Endothelial cell of umbilical vein (primary cell): ENCODE measurements at regions not wholly inside any gene's neighbourhood (a gene's known extent, or its start where the extent isn't known, plus 50 kb on each side); places are given as distances from the start of the nearest gene placed in this dataset.

Source experiments
- BruUV-seq: library from RNA; stranded (reverse); fragments of 400-500 nt; replicated peaks from 2 replicates; lab custom pipeline; 2021; lab: Mats Ljungman, UMichigan
- CTCF ChIA-PET: fragments of 300-600, 350-600 bp; sonication (Branson Sonifier 250); formaldehyde crosslinking; loops from one replicate; lab custom pipeline; 2021; ENCODE audit warnings: antibody characterized with exemption, inconsistent platforms; lab: Charles Lee
- POLR2A ChIA-PET: fragments of 300-600, 350-600 bp; sonication (Branson Sonifier 250); formaldehyde crosslinking; loops from one replicate; lab custom pipeline; 2021; ENCODE audit warnings: antibody characterized with exemption, inconsistent platforms; lab: Charles Lee
- DNase-seq: peaks from one replicate; pipeline ENCODE4 v3.0.0-alpha.2; 2011; ENCODE audit warnings: low read depth, low spot score
- FAIRE-seq: peaks from 2 replicates; lab custom pipeline; 2011; peaks lifted over from hg19 to GRCh38; lab: Jason Lieb, UNC
- H2AFZ ChIP-seq: 2 replicates; pipeline ENCODE4 v1.6.0; 2012; ENCODE audit warnings: low read depth, low read length, control low read depth, inconsistent platforms
- H3K27ac ChIP-seq: 2 replicates; pipeline ENCODE4 v1.5.1; 2011; ENCODE audit warnings: low read depth, mild to moderate bottlenecking, control low read depth, low read length, moderate library complexity; ENCODE audit not compliant: insufficient read depth
- H3K27me3 ChIP-seq, 2 experiments: 2 replicates each; pipeline versions ENCODE4 v1.6.0 to v1.6.1; 2011; ENCODE audit warnings: low read length in 2 of 2, mixed read lengths in 1 of 2; ENCODE audit not compliant: control insufficient read depth in 2 of 2, insufficient read depth in 2 of 2
- H3K36me3 ChIP-seq, 2 experiments: 2 replicates in 1 of 2; 3 replicates in 1 of 2; pipeline ENCODE4 v1.5.1; 2011; ENCODE audit warnings: low read length in 2 of 2, mild to moderate bottlenecking in 1 of 2, moderate library complexity in 1 of 2; ENCODE audit not compliant: control insufficient read depth in 2 of 2, insufficient read depth in 2 of 2; ENCODE audit errors: extremely low read depth in 1 of 2
- H3K4me1 ChIP-seq: 3 replicates; pipeline ENCODE4 v1.5.1; 2011; ENCODE audit warnings: mild to moderate bottlenecking, low read length; ENCODE audit not compliant: control insufficient read depth, insufficient read depth; ENCODE audit errors: extremely low read depth
- H3K4me2 ChIP-seq: 2 replicates; pipeline ENCODE4 v1.6.1; 2011; ENCODE audit warnings: low read length, control low read depth, mixed read lengths; ENCODE audit not compliant: insufficient read depth
- H3K4me3 ChIP-seq, 3 experiments: fragments of 200-600 bp in 1 of 3; sonication (generic), shearing (Covaris generic) in 1 of 3; replicated peaks in 1 of 3; 2 replicates each; pipeline ENCODE4 v1.5.1; 2011 to 2016; ENCODE audit warnings: control low read depth in 3 of 3, low read length in 3 of 3, mild to moderate bottlenecking in 2 of 3, inconsistent platforms in 1 of 3, low read depth in 1 of 3, moderate library complexity in 1 of 3; ENCODE audit not compliant: insufficient read depth in 1 of 3
- H3K79me2 ChIP-seq: 2 replicates; pipeline ENCODE4 v1.6.0; 2012; ENCODE audit warnings: low read length, inconsistent platforms; ENCODE audit not compliant: control insufficient read depth, insufficient read depth
- H3K9ac ChIP-seq: replicated peaks from 2 replicates; pipeline ENCODE3; 2011; ENCODE audit warnings: low read length, control low read depth; ENCODE audit not compliant: insufficient read depth; ENCODE audit errors: extremely low read depth
- H3K9me1 ChIP-seq: replicated peaks from 3 replicates; pipeline ENCODE4 v1.6.0; 2011; ENCODE audit warnings: mild to moderate bottlenecking, low read length; ENCODE audit not compliant: control insufficient read depth, insufficient read depth; ENCODE audit errors: extremely low read depth
- H3K9me3 ChIP-seq: replicated peaks from 2 replicates; pipeline ENCODE4 v1.5.1; 2012; ENCODE audit warnings: low read length, inconsistent platforms; ENCODE audit not compliant: control insufficient read depth, insufficient read depth
- H4K20me1 ChIP-seq: replicated peaks from 2 replicates; pipeline ENCODE3; 2011; ENCODE audit warnings: mild to moderate bottlenecking, low read length; ENCODE audit not compliant: control insufficient read depth, insufficient read depth; ENCODE audit errors: extremely low read depth
- CTCF ChIP-seq, 2 donors: IDR thresholded peaks; 1 replicate in 1 of 2; 2 replicates in 1 of 2; pipeline ENCODE4 v1.5.1; 2011; ENCODE audit warnings: low read length in 2 of 2, mild to moderate bottlenecking in 2 of 2, moderate library complexity in 2 of 2, control low read depth in 1 of 2, inconsistent platforms in 1 of 2, low read depth in 1 of 2; ENCODE audit not compliant: insufficient read depth in 1 of 2; ENCODE audit errors: extremely low read depth in 1 of 2
- EZH2 ChIP-seq: IDR thresholded peaks from 2 replicates; pipeline ENCODE4 v1.6.1; 2012; ENCODE audit warnings: borderline replicate concordance, low read depth, mild to moderate bottlenecking, moderate library complexity, low read length, inconsistent platforms; ENCODE audit not compliant: severe bottlenecking
- FOS ChIP-seq: IDR thresholded peaks from 2 replicates; pipeline ENCODE4 v1.6.1; 2011; ENCODE audit warnings: mild to moderate bottlenecking, low read length, moderate library complexity, borderline replicate concordance; ENCODE audit not compliant: insufficient read depth
- GATA2 ChIP-seq: IDR thresholded peaks from 2 replicates; pipeline ENCODE4 v1.7.0; 2011; ENCODE audit warnings: low read depth, mild to moderate bottlenecking, moderate library complexity, mixed read lengths, low read length; ENCODE audit not compliant: insufficient read length, insufficient read depth
- JUN ChIP-seq: IDR thresholded peaks from 2 replicates; pipeline ENCODE4 v1.6.1; 2011; ENCODE audit warnings: borderline replicate concordance, low read depth; ENCODE audit not compliant: insufficient read length, insufficient read depth
- MAX ChIP-seq: IDR thresholded peaks from 2 replicates; pipeline ENCODE4 v1.6.1; 2011; ENCODE audit not compliant: insufficient read depth, insufficient read length
- MYC ChIP-seq: IDR thresholded peaks from one replicate; pipeline ENCODE4 v1.6.1; 2011; ENCODE audit warnings: mild to moderate bottlenecking, low read depth, low read length
- POLR2A ChIP-seq: IDR thresholded peaks from 2 replicates; pipeline ENCODE4 v1.6.1; 2012; ENCODE audit warnings: low read depth, mild to moderate bottlenecking, control low read depth, low read length
- POLR2AphosphoS5 ChIP-seq: IDR thresholded peaks from 2 replicates; pipeline ENCODE4 v1.6.1; 2012; ENCODE audit warnings: low read depth, mild to moderate bottlenecking, control low read depth, low read length, moderate library complexity; ENCODE audit not compliant: insufficient read depth
- dilution Hi-C: fragments of 300-500 bp; cut with MboI; formaldehyde crosslinking; loops from one replicate; pipeline ENCODE4 v1.15.0; 2019; ENCODE audit warnings: low sequenced_read_pairs; ENCODE audit not compliant: extremely low pct_ligation_motif_present
- intact Hi-C: fragments of 100-400 bp; cut with micrococcal nuclease; formaldehyde crosslinking; loops from one replicate; pipeline ENCODE4 v1.10.0; 2022

GRCh38 chr5:7329141-7329540, 66.8 kb upstream of the ADCY2 start:
- POLR2A ChIA-PET = no interaction called here
- CTCF ChIA-PET = no interaction called here
- dilution Hi-C loops = no loop called here

GRCh38 chr5:7329712-7330111, 66.2 kb upstream of the ADCY2 start:
- DNase-seq (no peak), FAIRE-seq (no peak)
- no TSS peak for BruUV-seq
- CTCF ChIA-PET = no interaction called here
- no peaks in the 10 kb centered on the region for H3K36me3 ChIP-seq
- H2AFZ ChIP-seq = no peak overlapping the region
- intact Hi-C loops (no loop called here), dilution Hi-C loops (no loop called here)
- peaks cover under 1% of the 10 kb centered on the region for H3K9me3 ChIP-seq
- no peak overlapping the region for H3K4me3 ChIP-seq
- no peaks in the 10 kb centered on the region for H3K4me1 ChIP-seq
- no peaks in the 10 kb centered on the region for H3K9me1 ChIP-seq
- no peaks in the 10 kb centered on the region for H3K27me3 ChIP-seq
- no peak overlapping the region for H3K9ac ChIP-seq
- H4K20me1 ChIP-seq = no peaks in the 10 kb centered on the region
- no peaks in the 10 kb centered on the region for H3K79me2 ChIP-seq
- H3K27ac ChIP-seq = no peak overlapping the region
- no peak overlapping the region for H3K4me2 ChIP-seq
- POLR2A ChIA-PET = no interaction called here
- no peak for TF ChIP-seq JUN
- TF ChIP-seq GATA2 = no peak
- TF ChIP-seq POLR2A = no peak
- TF ChIP-seq POLR2AphosphoS5 = no peak
- no peak for TF ChIP-seq EZH2
- no peak for TF ChIP-seq CTCF (IDR thresholded peaks at IDR 0.05; ENCODE audit: extremely low read depth in 1 of 2, insufficient read depth in 1 of 2, low read depth in 1 of 2, low read length in 2 of 2)
- TF ChIP-seq MAX = no peak
- TF ChIP-seq MYC = no peak
- TF ChIP-seq FOS = no peak

More at GRCh38 chr5:7329141-7329540, 66.8 kb upstream of the ADCY2 start:
- H2AFZ ChIP-seq = no peak overlapping the region
- no peaks in the 10 kb centered on the region for H3K4me1 ChIP-seq
- no peaks in the 10 kb centered on the region for H3K79me2 ChIP-seq
- H3K9me1 ChIP-seq = no peaks in the 10 kb centered on the region
- no peaks in the 10 kb centered on the region for H3K9me3 ChIP-seq
- no peak for TF ChIP-seq CTCF (IDR thresholded peaks at IDR 0.05; ENCODE audit: extremely low read depth in 1 of 2, insufficient read depth in 1 of 2, low read depth in 1 of 2, low read length in 2 of 2)
- no peaks in the 10 kb centered on the region for H3K36me3 ChIP-seq
- H3K4me2 ChIP-seq = no peak overlapping the region
- no peaks in the 10 kb centered on the region for H3K27me3 ChIP-seq
- intact Hi-C loops = no loop called here
- BruUV-seq = no TSS peak
- H3K9ac ChIP-seq = no peak overlapping the region
- no peak overlapping the region for H3K4me3 ChIP-seq
- H4K20me1 ChIP-seq = no peaks in the 10 kb centered on the region
- H3K27ac ChIP-seq = no peak overlapping the region
- DNase-seq = no peak
- no peak for FAIRE-seq
